Astrocyte (in vitro differentiated cells and primary cell): ENCODE measurements at regions not wholly inside any gene's neighbourhood (a gene's known extent, or its start where the extent isn't known, plus 50 kb on each side); places are given as distances from the start of the nearest gene placed in this dataset.

ENCODE experiments used
- EZH2 ChIP-seq: IDR thresholded peaks from 2 replicates; pipeline ENCODE4 v1.6.1; 2012; ENCODE audit warnings: mild to moderate bottlenecking, low read length, inconsistent platforms; ENCODE audit not compliant: insufficient read depth
- TF ChIP-seq, protein P1 (sequence below): IDR thresholded peaks from 2 replicates; pipeline ENCODE4 v1.5.1; 2011; ENCODE audit warnings: low read depth, mild to moderate bottlenecking, inconsistent platforms, low read length, moderate library complexity; ENCODE audit not compliant: insufficient read depth

DNA sequence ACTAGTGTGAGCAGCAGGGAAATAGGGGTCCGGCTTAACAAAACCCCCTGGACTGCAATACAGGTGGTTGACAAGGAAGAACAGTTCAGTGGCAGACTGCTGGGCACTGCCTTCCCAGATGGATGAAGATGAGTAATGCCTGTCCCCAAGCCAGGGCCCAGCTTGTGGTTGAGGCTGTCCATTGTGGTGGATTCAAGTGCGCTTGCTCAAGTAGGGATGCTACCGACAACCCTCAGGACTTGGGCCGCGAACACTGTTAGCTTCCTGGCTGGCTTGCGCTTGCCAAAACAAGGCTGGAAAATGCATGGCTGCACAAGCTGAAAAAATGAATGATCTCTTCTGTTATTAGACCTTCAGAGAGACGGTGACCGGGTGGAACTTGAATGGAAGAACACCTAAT is 116.1 kb upstream of the ACBD5 start:
- TF ChIP-seq, protein P1, sequence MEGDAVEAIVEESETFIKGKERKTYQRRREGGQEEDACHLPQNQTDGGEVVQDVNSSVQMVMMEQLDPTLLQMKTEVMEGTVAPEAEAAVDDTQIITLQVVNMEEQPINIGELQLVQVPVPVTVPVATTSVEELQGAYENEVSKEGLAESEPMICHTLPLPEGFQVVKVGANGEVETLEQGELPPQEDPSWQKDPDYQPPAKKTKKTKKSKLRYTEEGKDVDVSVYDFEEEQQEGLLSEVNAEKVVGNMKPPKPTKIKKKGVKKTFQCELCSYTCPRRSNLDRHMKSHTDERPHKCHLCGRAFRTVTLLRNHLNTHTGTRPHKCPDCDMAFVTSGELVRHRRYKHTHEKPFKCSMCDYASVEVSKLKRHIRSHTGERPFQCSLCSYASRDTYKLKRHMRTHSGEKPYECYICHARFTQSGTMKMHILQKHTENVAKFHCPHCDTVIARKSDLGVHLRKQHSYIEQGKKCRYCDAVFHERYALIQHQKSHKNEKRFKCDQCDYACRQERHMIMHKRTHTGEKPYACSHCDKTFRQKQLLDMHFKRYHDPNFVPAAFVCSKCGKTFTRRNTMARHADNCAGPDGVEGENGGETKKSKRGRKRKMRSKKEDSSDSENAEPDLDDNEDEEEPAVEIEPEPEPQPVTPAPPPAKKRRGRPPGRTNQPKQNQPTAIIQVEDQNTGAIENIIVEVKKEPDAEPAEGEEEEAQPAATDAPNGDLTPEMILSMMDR, result no peak
- TF ChIP-seq EZH2, result no peak
